ENCODE measurements at regions not wholly inside any gene's neighbourhood (a gene's known extent, or its start where the extent isn't known, plus 50 kb on each side); places are given as distances from the start of the nearest gene placed in this dataset.

- no peaks in the 10 kb centered on the region for H3K36me3 Mint-ChIP-seq
- no peaks in the 10 kb centered on the region for H3K9me3 Mint-ChIP-seq
- no peak overlapping the region for H3K27ac Mint-ChIP-seq
- no peaks in the 10 kb centered on the region for H3K4me1 Mint-ChIP-seq
- no peak for ATAC-seq
- H3K4me3 Mint-ChIP-seq, result no peak overlapping the region
- no peak for DNase-seq (ENCODE audit: low spot score in 2 of 2)
These were observed 392.7 kb upstream of the FANCL start for GRCh38 chr2:58633613-58634365.

- ATAC-seq (no peak), DNase-seq (ENCODE audit: low spot score in 2 of 2) (no peak)
- Mint-ChIP-seq H3K4me1 (no peaks in the 10 kb centered on the region), H3K4me3 (no peak overlapping the region), H3K36me3 (no peaks in the 10 kb centered on the region), H3K27ac (no peak overlapping the region), H3K9me3 (no peaks in the 10 kb centered on the region)
These were observed 390.9 kb upstream of the FANCL start for GRCh38 chr2:58631986-58632385.

- Mint-ChIP-seq H3K4me1 (no peaks in the 10 kb centered on the region), H3K27ac (no peak overlapping the region), H3K4me3 (no peak overlapping the region), H3K9me3 (peaks cover 6% of the 10 kb centered on the region), H3K36me3 (no peaks in the 10 kb centered on the region)
- ATAC-seq (no peak), DNase-seq (ENCODE audit: low spot score in 2 of 2) (no peak)
These were observed 388.5 kb upstream of the FANCL start for GRCh38 chr2:58629545-58630119.

- Mint-ChIP-seq H3K27ac (no peak overlapping the region), H3K4me1 (no peaks in the 10 kb centered on the region), H3K36me3 (no peaks in the 10 kb centered on the region), H3K9me3 (peaks cover 4% of the 10 kb centered on the region), H3K4me3 (no peak overlapping the region)
- no peak for ATAC-seq
- DNase-seq (ENCODE audit: low spot score in 2 of 2), result no peak
These were observed 379.8 kb upstream of the FANCL start for GRCh38 chr2:58620896-58621295.

GRCh38 chr2:58620093-58620492, 379.0 kb upstream of the FANCL start:
- Mint-ChIP-seq H3K36me3 (no peaks in the 10 kb centered on the region), H3K9me3 (peaks cover 3% of the 10 kb centered on the region), H3K4me1 (no peaks in the 10 kb centered on the region), H3K4me3 (no peak overlapping the region), H3K27ac (no peak overlapping the region)
- ATAC-seq (no peak), DNase-seq (ENCODE audit: low spot score in 2 of 2) (no peak)

- H3K36me3 Mint-ChIP-seq, result no peaks in the 10 kb centered on the region
- ATAC-seq, result no peak
These were observed 375.8 kb upstream of the FANCL start for GRCh38 chr2:58616961-58617360.

GRCh38 chr2:58614219-58614618, 373.1 kb upstream of the FANCL start:
- no peak for ATAC-seq
- no peak overlapping the region for H3K27ac Mint-ChIP-seq
- no peaks in the 10 kb centered on the region for H3K36me3 Mint-ChIP-seq
- H3K4me3 Mint-ChIP-seq, result no peak overlapping the region
- H3K9me3 Mint-ChIP-seq, result no peaks in the 10 kb centered on the region
- no peak for DNase-seq (ENCODE audit: low spot score in 2 of 2)
- no peaks in the 10 kb centered on the region for H3K4me1 Mint-ChIP-seq

More at GRCh38 chr2:58616961-58617360, 375.8 kb upstream of the FANCL start:
- no peak for DNase-seq (ENCODE audit: low spot score in 2 of 2)
- Mint-ChIP-seq H3K27ac (no peak overlapping the region), H3K4me1 (no peaks in the 10 kb centered on the region), H3K4me3 (no peak overlapping the region), H3K9me3 (no peaks in the 10 kb centered on the region)

- DNase-seq (ENCODE audit: low spot score in 2 of 2), result no peak
- Mint-ChIP-seq H3K9me3 (no peaks in the 10 kb centered on the region), H3K27ac (no peak overlapping the region), H3K36me3 (no peaks in the 10 kb centered on the region), H3K4me1 (no peaks in the 10 kb centered on the region), H3K4me3 (no peak overlapping the region)
- ATAC-seq, result no peak
These were observed 371.8 kb upstream of the FANCL start for GRCh38 chr2:58612973-58613372.

- DNase-seq (ENCODE audit: low spot score in 2 of 2) (no peak), ATAC-seq (no peak)
- Mint-ChIP-seq H3K27ac (no peak overlapping the region), H3K4me3 (no peak overlapping the region), H3K9me3 (no peaks in the 10 kb centered on the region), H3K36me3 (no peaks in the 10 kb centered on the region), H3K4me1 (no peaks in the 10 kb centered on the region)
These were observed 368.2 kb upstream of the FANCL start for GRCh38 chr2:58609326-58609725.

GRCh38 chr2:58608146-58608545, 367.0 kb upstream of the FANCL start:
- no peak for DNase-seq (ENCODE audit: low spot score in 2 of 2)
- Mint-ChIP-seq H3K4me1 (no peaks in the 10 kb centered on the region), H3K4me3 (no peak overlapping the region), H3K9me3 (no peaks in the 10 kb centered on the region), H3K36me3 (no peaks in the 10 kb centered on the region), H3K27ac (no peak overlapping the region)
- ATAC-seq, result no peak

GRCh38 chr2:58607448-58607847, 366.3 kb upstream of the FANCL start:
- Mint-ChIP-seq H3K36me3 (no peaks in the 10 kb centered on the region), H3K4me3 (no peak overlapping the region), H3K4me1 (no peaks in the 10 kb centered on the region), H3K27ac (no peak overlapping the region), H3K9me3 (no peaks in the 10 kb centered on the region)
- no peak for DNase-seq (ENCODE audit: low spot score in 2 of 2)
- no peak for ATAC-seq

- no peaks in the 10 kb centered on the region for H3K9me3 Mint-ChIP-seq
- no peak overlapping the region for H3K27ac Mint-ChIP-seq
- no peaks in the 10 kb centered on the region for H3K36me3 Mint-ChIP-seq
- ATAC-seq, result no peak
- no peaks in the 10 kb centered on the region for H3K4me1 Mint-ChIP-seq
- no peak overlapping the region for H3K4me3 Mint-ChIP-seq
- no peak for DNase-seq (ENCODE audit: low spot score in 2 of 2)
These were observed 365.7 kb upstream of the FANCL start for GRCh38 chr2:58606799-58607198.

- no peaks in the 10 kb centered on the region for H3K36me3 Mint-ChIP-seq
- H3K4me1 Mint-ChIP-seq, result no peaks in the 10 kb centered on the region
- no peak overlapping the region for H3K27ac Mint-ChIP-seq
- ATAC-seq (no peak), DNase-seq (ENCODE audit: low spot score in 2 of 2) (no peak)
- H3K9me3 Mint-ChIP-seq, result peaks cover 3% of the 10 kb centered on the region
- H3K4me3 Mint-ChIP-seq, result no peak overlapping the region
These were observed 363.0 kb upstream of the FANCL start for GRCh38 chr2:58604096-58604495.

GRCh38 chr2:58601017-58601416, 359.9 kb upstream of the FANCL start:
- ATAC-seq (no peak), DNase-seq (ENCODE audit: low spot score in 2 of 2) (no peak)
- no peak overlapping the region for H3K27ac Mint-ChIP-seq
- no peak overlapping the region for H3K4me3 Mint-ChIP-seq
- no peaks in the 10 kb centered on the region for H3K36me3 Mint-ChIP-seq
- H3K4me1 Mint-ChIP-seq, result no peaks in the 10 kb centered on the region
- H3K9me3 Mint-ChIP-seq, result peaks cover 3% of the 10 kb centered on the region

- H3K9me3 Mint-ChIP-seq, result peaks cover 3% of the 10 kb centered on the region
- H3K36me3 Mint-ChIP-seq, result no peaks in the 10 kb centered on the region
- H3K4me1 Mint-ChIP-seq, result no peaks in the 10 kb centered on the region
- no peak overlapping the region for H3K4me3 Mint-ChIP-seq
- no peak overlapping the region for H3K27ac Mint-ChIP-seq
- ATAC-seq (no peak), DNase-seq (ENCODE audit: low spot score in 2 of 2) (no peak)
These were observed 357.0 kb upstream of the FANCL start for GRCh38 chr2:58598171-58598570.

GRCh38 chr2:58595714-58596113, 354.6 kb upstream of the FANCL start:
- DNase-seq (ENCODE audit: low spot score in 2 of 2) (no peak), ATAC-seq (no peak)
- H3K27ac Mint-ChIP-seq, result no peak overlapping the region
- peaks cover 3% of the 10 kb centered on the region for H3K9me3 Mint-ChIP-seq
- no peaks in the 10 kb centered on the region for H3K36me3 Mint-ChIP-seq
- H3K4me3 Mint-ChIP-seq, result no peak overlapping the region
- H3K4me1 Mint-ChIP-seq, result no peaks in the 10 kb centered on the region
